ENCODE measurements at regions not wholly inside any gene's neighbourhood (a gene's known extent, or its start where the extent isn't known, plus 50 kb on each side); places are given as distances from the start of the nearest gene placed in this dataset.

DNA sequence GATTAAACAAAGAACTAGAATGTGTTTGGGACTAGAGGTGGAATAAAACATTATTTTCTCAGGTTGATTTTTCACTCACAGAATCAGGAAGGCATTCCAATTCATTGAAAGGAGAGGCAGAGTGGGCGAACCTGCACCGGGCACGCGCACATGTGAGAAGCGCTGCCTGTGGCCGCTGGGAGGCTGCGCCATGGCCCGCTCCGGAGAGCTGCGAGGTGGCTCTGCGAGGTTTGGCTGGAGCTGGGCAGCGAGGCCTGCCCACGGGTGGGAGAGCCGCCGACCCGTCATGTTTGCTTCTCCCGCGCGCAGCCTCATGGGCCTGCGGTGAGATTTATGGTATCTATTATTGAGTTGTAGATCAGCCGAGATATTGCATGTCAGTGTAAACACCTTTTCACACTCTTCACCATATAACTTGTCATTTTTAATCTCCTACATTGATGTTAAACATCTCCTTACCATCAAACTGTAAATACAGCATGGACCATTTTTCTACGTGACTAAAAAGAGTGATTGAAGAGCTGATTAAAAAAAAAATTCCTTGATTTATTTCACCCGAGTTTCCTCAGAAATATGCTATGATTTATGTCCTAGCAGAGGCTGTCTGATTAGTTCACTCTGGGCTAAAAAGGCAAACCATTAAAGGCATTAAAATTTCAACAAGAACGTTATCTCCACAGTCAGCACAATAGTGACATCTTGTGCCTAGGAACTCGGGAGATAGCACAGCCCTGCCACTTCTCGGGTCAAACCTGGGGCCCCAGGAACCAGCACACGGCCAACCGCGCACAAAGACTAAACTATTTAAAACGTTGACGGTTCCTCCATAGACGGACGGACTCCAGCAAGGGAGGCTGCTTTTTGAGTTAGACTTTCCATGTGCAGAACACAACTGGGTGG lies 96.6 kb upstream of the RNF32 start:
- Histone ChIP-seq H3K27ac (ENCODE audit: low read depth, low read length) (no peak overlapping the region), H3K36me3 (ENCODE audit: insufficient read depth, low read length) (no peaks in the 10 kb centered on the region), H2AFZ (ENCODE audit: low read length) (no peak overlapping the region), H3K4me2 (ENCODE audit: insufficient read depth, low read length) (no peak overlapping the region), H3K4me1 (ENCODE audit: insufficient read depth, low read length) (no peaks in the 10 kb centered on the region), H3K4me3 (ENCODE audit: insufficient read depth, low read length) (no peak overlapping the region), H3K27me3 (ENCODE audit: insufficient read depth, low read length) (no peaks in the 10 kb centered on the region), H3K79me2 (ENCODE audit: insufficient read depth, low read length) (no peaks in the 10 kb centered on the region), H4K20me1 (ENCODE audit: insufficient read depth, low read length) (no peaks in the 10 kb centered on the region), H3K9me3 (ENCODE audit: low read depth, low read length) (no peaks in the 10 kb centered on the region)
- TF ChIP-seq, protein P1, sequence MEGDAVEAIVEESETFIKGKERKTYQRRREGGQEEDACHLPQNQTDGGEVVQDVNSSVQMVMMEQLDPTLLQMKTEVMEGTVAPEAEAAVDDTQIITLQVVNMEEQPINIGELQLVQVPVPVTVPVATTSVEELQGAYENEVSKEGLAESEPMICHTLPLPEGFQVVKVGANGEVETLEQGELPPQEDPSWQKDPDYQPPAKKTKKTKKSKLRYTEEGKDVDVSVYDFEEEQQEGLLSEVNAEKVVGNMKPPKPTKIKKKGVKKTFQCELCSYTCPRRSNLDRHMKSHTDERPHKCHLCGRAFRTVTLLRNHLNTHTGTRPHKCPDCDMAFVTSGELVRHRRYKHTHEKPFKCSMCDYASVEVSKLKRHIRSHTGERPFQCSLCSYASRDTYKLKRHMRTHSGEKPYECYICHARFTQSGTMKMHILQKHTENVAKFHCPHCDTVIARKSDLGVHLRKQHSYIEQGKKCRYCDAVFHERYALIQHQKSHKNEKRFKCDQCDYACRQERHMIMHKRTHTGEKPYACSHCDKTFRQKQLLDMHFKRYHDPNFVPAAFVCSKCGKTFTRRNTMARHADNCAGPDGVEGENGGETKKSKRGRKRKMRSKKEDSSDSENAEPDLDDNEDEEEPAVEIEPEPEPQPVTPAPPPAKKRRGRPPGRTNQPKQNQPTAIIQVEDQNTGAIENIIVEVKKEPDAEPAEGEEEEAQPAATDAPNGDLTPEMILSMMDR (IDR thresholded peaks at IDR 0.05; ENCODE audit: extremely low read depth, low read depth, low read length): no peak
- no peak for DNase-seq (ENCODE audit: insufficient read length, low spot score, missing footprints)

DNA sequence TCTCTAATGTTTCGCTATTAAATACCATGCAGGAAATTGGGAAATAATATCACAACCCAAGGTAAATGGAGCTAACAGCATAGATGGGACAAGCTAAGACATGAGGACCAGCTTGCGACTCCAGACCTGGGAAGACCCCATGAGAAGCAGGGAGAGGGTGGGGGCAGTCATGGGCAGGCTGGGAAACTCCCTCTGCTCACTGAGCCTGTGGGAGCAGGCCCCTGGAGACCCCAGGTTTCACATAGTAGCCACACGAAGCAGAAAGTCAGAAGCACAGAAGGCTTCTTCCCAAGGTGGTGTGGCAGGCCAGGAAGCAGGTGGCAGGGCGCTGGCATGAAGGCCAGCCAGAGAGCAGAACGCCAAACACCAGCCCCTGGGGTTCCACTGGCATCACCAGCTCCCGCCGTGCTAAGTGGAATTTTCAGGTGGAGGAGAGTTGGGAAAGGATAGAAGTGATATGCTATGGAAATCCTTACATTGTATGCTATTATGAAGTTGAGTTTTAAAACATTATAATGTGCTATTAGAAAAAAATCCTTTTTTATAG lies 99.9 kb upstream of the RNF32 start:
- TF ChIP-seq, protein P1 (IDR thresholded peaks at IDR 0.05; ENCODE audit: extremely low read depth, low read depth, low read length): no peak
- Histone ChIP-seq H3K9me3 (ENCODE audit: low read depth, low read length) (no peaks in the 10 kb centered on the region), H3K4me3 (ENCODE audit: insufficient read depth, low read length) (no peak overlapping the region), H2AFZ (ENCODE audit: low read length) (no peak overlapping the region), H3K79me2 (ENCODE audit: insufficient read depth, low read length) (no peaks in the 10 kb centered on the region), H3K27ac (ENCODE audit: low read depth, low read length) (no peak overlapping the region), H3K4me2 (ENCODE audit: insufficient read depth, low read length) (no peak overlapping the region), H3K36me3 (ENCODE audit: insufficient read depth, low read length) (no peaks in the 10 kb centered on the region), H3K4me1 (ENCODE audit: insufficient read depth, low read length) (no peaks in the 10 kb centered on the region), H3K27me3 (ENCODE audit: insufficient read depth, low read length) (no peaks in the 10 kb centered on the region), H4K20me1 (ENCODE audit: insufficient read depth, low read length) (no peaks in the 10 kb centered on the region)
- no peak for DNase-seq (ENCODE audit: insufficient read length, low spot score, missing footprints)

DNA sequence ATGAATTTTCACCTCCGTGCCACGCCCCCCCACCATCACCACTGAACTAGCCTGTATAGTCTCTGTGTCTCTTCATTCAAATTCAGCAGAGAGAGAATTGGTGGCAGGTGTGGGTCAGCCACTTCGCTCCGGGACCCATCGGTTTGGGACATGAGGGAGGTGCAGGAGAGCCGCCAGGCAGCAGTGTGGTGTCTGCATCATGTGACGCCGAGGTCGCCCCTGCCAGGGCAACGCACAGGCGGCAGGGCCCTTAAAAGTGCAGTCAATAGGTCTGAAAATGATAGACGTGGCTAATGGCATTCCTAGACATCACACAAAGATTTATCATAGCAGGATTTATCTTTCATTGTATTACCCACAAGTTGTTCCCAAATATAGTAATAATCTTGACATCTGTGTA lies 100.6 kb upstream of the RNF32 start:
- Histone ChIP-seq H4K20me1 (ENCODE audit: insufficient read depth, low read length) (no peaks in the 10 kb centered on the region), H3K4me1 (ENCODE audit: insufficient read depth, low read length) (no peaks in the 10 kb centered on the region), H3K36me3 (ENCODE audit: insufficient read depth, low read length) (no peaks in the 10 kb centered on the region), H3K27me3 (ENCODE audit: insufficient read depth, low read length) (no peaks in the 10 kb centered on the region), H3K9me3 (ENCODE audit: low read depth, low read length) (no peaks in the 10 kb centered on the region), H3K4me3 (ENCODE audit: insufficient read depth, low read length) (no peak overlapping the region), H3K4me2 (ENCODE audit: insufficient read depth, low read length) (no peak overlapping the region), H3K79me2 (ENCODE audit: insufficient read depth, low read length) (no peaks in the 10 kb centered on the region), H3K27ac (ENCODE audit: low read depth, low read length) (no peak overlapping the region), H2AFZ (ENCODE audit: low read length) (no peak overlapping the region)
- DNase-seq (ENCODE audit: insufficient read length, low spot score, missing footprints): no peak
- TF ChIP-seq, protein P1 (IDR thresholded peaks at IDR 0.05; ENCODE audit: extremely low read depth, low read depth, low read length): no peak

DNA sequence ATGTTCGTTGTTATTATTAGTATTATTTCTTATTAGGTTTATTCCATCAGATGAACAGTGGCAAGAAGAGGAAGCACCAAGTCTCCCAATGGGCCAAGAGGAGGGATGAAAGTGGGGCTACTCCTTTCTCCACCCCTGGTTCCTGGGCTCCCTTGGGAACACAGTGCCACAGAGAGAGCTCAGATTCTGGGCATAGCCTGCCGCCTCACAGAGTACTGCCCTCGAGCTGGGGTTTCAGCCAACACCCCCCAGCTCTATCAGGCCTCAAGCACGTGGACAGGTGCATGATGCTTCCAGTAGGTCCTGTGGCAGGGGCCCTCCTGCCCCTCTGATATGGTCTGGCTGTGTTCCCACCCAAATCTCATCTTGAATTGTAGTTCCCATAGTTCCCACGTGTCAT lies 103.6 kb upstream of the RNF32 start:
- no peaks in the 10 kb centered on the region for H3K79me2 ChIP-seq (ENCODE audit: insufficient read depth, low read length)
- H4K20me1 ChIP-seq (ENCODE audit: insufficient read depth, low read length): no peaks in the 10 kb centered on the region
- no peaks in the 10 kb centered on the region for H3K9me3 ChIP-seq (ENCODE audit: low read depth, low read length)
- DNase-seq (ENCODE audit: insufficient read length, low spot score, missing footprints): no peak
- H3K36me3 ChIP-seq (ENCODE audit: insufficient read depth, low read length): no peaks in the 10 kb centered on the region
- no peaks in the 10 kb centered on the region for H3K27me3 ChIP-seq (ENCODE audit: insufficient read depth, low read length)
- TF ChIP-seq, protein P1 (IDR thresholded peaks at IDR 0.05; ENCODE audit: extremely low read depth, low read depth, low read length): no peak
- no peak overlapping the region for H3K4me2 ChIP-seq (ENCODE audit: insufficient read depth, low read length)
- H3K27ac ChIP-seq (ENCODE audit: low read depth, low read length): no peak overlapping the region
- H3K4me3 ChIP-seq (ENCODE audit: insufficient read depth, low read length): no peak overlapping the region
- H2AFZ ChIP-seq (ENCODE audit: low read length): no peak overlapping the region
- H3K4me1 ChIP-seq (ENCODE audit: insufficient read depth, low read length): no peaks in the 10 kb centered on the region

Data from osteoblast (primary cell).